Immature natural killer cell (primary cell): ENCODE measurements at regions not wholly inside any gene's neighbourhood (a gene's known extent, or its start where the extent isn't known, plus 50 kb on each side); places are given as distances from the start of the nearest gene placed in this dataset.

ENCODE experiments used
- DNase-seq, 3 donors: peaks; one replicate each; pipeline ENCODE4 v3.0.0; 2022; ENCODE audit warnings: mixed read lengths in 1 of 3
- H3K27ac Mint-ChIP-seq, 6 donors: one replicate each; pipeline ENCODE4 v1.8.0; 2020; ENCODE audit warnings: mixed read lengths in 6 of 6, mild to moderate bottlenecking in 5 of 6, inconsistent platforms in 4 of 6, moderate library complexity in 3 of 6
- H3K27me3 Mint-ChIP-seq, 3 donors: one replicate each; pipeline ENCODE4 v1.8.0; 2020 to 2021; ENCODE audit warnings: low read depth in 3 of 3, mild to moderate bottlenecking in 3 of 3, mixed read lengths in 3 of 3, moderate library complexity in 3 of 3, inconsistent platforms in 1 of 3
- H3K36me3 Mint-ChIP-seq, 3 donors: one replicate each; pipeline ENCODE4 v1.8.0; 2020; ENCODE audit warnings: mixed read lengths in 3 of 3, inconsistent platforms in 2 of 3, mild to moderate bottlenecking in 2 of 3
- H3K4me1 Mint-ChIP-seq, 2 donors: one replicate each; pipeline ENCODE4 v1.8.0; 2020; ENCODE audit warnings: inconsistent platforms in 2 of 2, mild to moderate bottlenecking in 2 of 2, mixed read lengths in 2 of 2, moderate library complexity in 1 of 2
- H3K4me3 Mint-ChIP-seq, 5 donors: one replicate each; pipeline ENCODE4 v1.8.0; 2020; ENCODE audit warnings: mild to moderate bottlenecking in 5 of 5, mixed read lengths in 5 of 5, inconsistent platforms in 3 of 5, moderate library complexity in 3 of 5
- H3K9me3 Mint-ChIP-seq, 6 donors: one replicate each; pipeline ENCODE4 v1.8.0; 2020; ENCODE audit warnings: mild to moderate bottlenecking in 6 of 6, mixed read lengths in 6 of 6, inconsistent platforms in 4 of 6, moderate library complexity in 3 of 6

DNA sequence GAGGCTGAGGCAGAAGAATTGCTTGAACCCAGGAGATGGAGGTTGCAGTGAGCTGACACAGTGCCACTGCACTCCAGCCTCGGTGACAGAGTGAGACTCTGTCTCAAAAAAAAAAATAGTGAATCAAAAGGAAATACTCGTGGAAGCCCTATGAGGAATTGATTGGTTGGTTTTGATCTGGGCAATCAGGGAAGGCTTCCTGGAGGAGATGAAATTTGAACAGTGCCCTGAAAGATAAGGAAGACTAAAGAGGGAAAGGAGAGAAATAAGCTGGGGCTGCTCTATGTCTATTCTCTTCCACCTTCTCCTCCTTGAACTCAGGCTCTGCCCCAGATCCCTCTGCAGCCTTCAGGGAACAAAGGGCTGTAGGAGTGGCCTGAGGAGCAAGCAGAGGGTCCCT lies 54.1 kb downstream of the IRF2BPL start:
- Mint-ChIP-seq H3K9me3 (no peaks in the 10 kb centered on the region), H3K4me3 (no peak overlapping the region), H3K36me3 (no peaks in the 10 kb centered on the region), H3K27me3 (peaks cover under 1 to 3% (median 3%) of the 10 kb centered on the region in 3 donors), H3K27ac (peak overlapping the region in 2 of 6 donors; percentile 49 to 53), H3K4me1 (peaks cover 11% of the 10 kb centered on the region in 2 donors)
- DNase-seq: no peak

DNA sequence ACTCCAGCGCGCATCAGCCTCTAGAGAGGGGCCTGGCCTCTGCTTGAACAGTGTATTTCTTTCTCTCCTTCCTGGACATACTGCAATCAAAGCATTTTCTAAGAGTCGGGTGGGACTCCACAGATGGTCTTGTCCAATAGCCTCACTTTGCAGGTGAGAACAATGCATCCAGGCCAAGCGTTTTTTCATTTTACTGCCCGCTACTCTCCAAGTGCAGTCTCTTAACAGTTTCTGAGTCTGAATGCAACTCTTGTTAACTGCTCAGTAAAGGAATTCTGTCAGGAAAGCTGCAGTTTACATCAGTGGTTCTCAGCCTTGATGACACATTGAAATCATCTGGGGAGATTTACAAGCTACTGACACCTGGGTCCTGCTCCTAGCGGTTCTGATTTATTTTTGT lies 57.0 kb downstream of the IRF2BPL start:
- Mint-ChIP-seq H3K4me1 (peaks cover 5 to 12% of the 10 kb centered on the region in 2 donors), H3K4me3 (no peak overlapping the region), H3K9me3 (no peaks in the 10 kb centered on the region), H3K27ac (no peak overlapping the region), H3K27me3 (peaks cover 3 to 7% (median 5%) of the 10 kb centered on the region in 3 donors), H3K36me3 (no peaks in the 10 kb centered on the region)
- no peak for DNase-seq

DNA sequence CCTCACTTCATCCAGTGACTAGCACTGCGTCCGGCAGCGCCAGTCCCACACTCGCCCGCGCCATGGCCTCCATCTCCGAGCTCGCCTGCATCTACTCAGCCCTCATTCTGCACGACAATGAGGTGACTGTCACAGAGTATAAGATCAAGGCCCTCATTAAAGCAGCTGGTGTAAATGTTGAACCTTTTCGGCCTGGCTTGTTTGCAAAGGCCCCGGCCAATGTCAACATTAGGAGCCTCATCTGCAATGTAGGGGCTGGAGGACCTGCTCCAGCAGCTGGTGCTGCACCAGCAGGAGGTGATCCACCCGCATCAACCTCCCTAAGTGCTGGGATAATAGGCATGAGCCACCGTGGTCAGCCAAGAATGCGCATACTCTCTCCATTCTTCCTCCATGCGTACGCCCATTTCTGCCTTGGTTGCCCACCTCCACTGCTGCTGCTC lies 59.9 kb downstream of the IRF2BPL start:
- Mint-ChIP-seq H3K36me3 (no peaks in the 10 kb centered on the region), H3K4me3 (no peak overlapping the region), H3K27me3 (peaks cover 5 to 13% (median 10%) of the 10 kb centered on the region in 3 donors), H3K4me1 (peaks cover 27 to 35% of the 10 kb centered on the region in 2 donors), H3K9me3 (no peaks in the 10 kb centered on the region), H3K27ac (no peak overlapping the region)
- DNase-seq: no peak

DNA sequence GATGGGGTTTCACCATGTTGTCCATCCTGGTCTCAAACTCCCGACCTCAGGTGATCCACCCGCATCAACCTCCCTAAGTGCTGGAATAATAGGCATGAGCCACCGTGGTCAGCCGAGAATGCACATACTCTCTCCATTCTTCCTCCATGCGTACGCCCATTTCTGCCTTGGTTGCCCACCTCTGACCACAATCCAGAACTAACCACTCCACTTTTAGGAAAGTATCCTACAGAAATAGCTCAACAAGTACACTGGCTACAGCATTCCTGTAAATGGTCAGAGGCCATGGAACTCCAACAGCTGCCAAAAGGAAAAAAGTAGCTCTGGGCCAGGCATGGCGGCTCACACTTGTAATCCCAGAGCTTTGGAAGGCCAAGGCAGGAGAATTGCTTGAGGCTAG lies 60.7 kb downstream of the IRF2BPL start:
- Mint-ChIP-seq H3K9me3 (no peaks in the 10 kb centered on the region), H3K4me1 (peaks cover 35 to 43% of the 10 kb centered on the region in 2 donors), H3K4me3 (no peak overlapping the region), H3K27me3 (peaks cover 5 to 14% (median 10%) of the 10 kb centered on the region in 3 donors), H3K36me3 (no peaks in the 10 kb centered on the region), H3K27ac (no peak overlapping the region)
- no peak for DNase-seq

DNA sequence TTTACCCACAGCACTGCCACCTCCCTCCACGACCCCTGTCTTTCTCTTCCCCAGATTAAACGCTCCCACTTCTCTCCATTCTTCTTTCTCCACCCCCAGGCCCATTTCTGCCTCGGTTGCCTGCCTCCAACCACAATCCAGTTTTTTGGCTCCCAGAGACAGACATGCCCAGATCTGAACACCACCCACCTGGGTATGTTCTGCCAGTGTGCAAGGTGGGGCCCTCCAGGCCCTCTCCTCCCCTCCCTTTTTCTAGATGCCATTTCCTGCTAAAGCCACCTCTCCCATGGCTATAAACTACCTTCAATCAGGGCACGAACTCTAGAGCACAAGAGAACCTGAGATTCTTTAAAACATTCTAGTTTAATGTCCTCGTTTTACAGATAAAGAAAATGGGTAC lies 63.3 kb downstream of the IRF2BPL start:
- Mint-ChIP-seq H3K9me3 (no peaks in the 10 kb centered on the region), H3K4me1 (peaks cover 61 to 69% of the 10 kb centered on the region in 2 donors), H3K27me3 (peaks cover 16 to 35% (median 23%) of the 10 kb centered on the region in 3 donors), H3K27ac (peak overlapping the region in 5 of 6 donors; percentile 15 to 75 (median 55)), H3K4me3 (peak overlapping the region; percentile 53 to 58 (median 54)), H3K36me3 (no peaks in the 10 kb centered on the region)
- DNase-seq: no peak

DNA sequence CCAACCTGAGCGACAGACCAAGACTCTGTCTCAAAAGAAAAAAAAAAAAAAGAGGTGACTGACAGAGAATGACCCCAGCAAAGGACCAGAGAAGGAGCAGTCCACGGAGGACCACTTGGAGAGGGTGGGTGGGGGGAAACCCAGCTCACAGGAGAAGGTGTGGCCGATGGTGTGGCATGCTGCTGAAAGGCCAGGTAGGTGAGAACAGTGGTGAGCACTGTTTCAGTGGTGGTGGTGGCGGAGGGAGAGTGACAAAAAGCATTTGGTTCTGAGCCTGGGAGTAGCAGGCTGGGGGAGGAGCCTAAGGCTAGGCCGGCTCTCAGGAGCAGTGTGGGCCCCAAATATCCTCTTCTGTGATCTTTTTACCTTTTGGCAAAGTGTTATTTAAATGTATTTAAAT lies 63.8 kb downstream of the IRF2BPL start:
- DNase-seq: peak; percentile 39 to 55 (median 48)
- peaks cover 19 to 36% (median 23%) of the 10 kb centered on the region in 3 donors for H3K27me3 Mint-ChIP-seq
- no peaks in the 10 kb centered on the region for H3K36me3 Mint-ChIP-seq
- peak overlapping the region in 4 of 5 donors; percentile 7 to 40 (median 30) for H3K4me3 Mint-ChIP-seq
- peak overlapping the region in 4 of 6 donors; percentile 15 to 70 (median 44) for H3K27ac Mint-ChIP-seq
- H3K9me3 Mint-ChIP-seq: no peaks in the 10 kb centered on the region
- peaks cover 66 to 74% of the 10 kb centered on the region in 2 donors for H3K4me1 Mint-ChIP-seq

DNA sequence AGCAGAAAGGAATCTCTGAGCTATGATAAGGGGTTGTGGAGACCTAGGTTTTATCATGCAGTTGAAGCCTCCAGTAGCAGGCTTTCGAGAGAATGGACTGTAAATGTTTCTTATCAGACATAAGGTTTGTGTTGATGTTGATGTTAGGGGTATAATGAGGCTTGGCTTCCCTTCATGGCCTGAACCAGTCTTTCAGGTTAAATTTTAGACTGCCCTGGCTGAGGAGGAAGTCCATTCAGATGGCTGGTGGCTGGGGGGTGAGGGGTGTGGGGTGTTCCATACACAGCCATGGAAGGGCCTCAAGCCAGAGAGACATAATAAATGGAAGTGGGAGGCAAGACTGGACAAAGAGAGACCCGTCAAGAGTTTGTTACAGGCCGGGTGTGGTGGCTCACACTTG lies 65.1 kb downstream of the IRF2BPL start:
- H3K4me3 Mint-ChIP-seq: peak overlapping the region; percentile 21 to 84 (median 49)
- H3K27ac Mint-ChIP-seq: peak overlapping the region in 5 of 6 donors; percentile 88 to 98 (median 96)
- peaks cover 76 to 86% of the 10 kb centered on the region in 2 donors for H3K4me1 Mint-ChIP-seq
- peaks cover 16 to 36% (median 25%) of the 10 kb centered on the region in 3 donors for H3K27me3 Mint-ChIP-seq
- no peaks in the 10 kb centered on the region for H3K36me3 Mint-ChIP-seq
- DNase-seq: no peak
- H3K9me3 Mint-ChIP-seq: no peaks in the 10 kb centered on the region

DNA sequence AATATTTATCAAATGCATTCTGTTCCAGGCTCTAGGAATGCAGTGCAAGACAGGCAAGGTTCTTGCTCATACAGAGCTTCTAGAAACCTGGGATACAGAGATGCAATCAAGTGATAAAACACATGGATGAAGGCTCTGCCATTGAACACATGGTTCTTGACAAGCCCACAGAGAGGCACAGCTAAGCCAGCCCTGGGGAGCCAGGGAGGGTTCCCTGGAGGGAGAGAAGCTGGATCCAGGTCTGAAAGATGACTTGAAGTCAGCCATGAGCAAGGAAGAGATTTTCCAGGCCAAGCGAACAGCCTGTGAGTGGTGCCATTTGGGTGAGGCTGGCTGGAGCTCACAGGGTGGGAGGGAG lies 66.2 kb downstream of the IRF2BPL start:
- Mint-ChIP-seq H3K27me3 (peaks cover 13 to 41% (median 28%) of the 10 kb centered on the region in 3 donors), H3K4me1 (peaks cover 85 to 91% of the 10 kb centered on the region in 2 donors), H3K36me3 (no peaks in the 10 kb centered on the region), H3K9me3 (no peaks in the 10 kb centered on the region), H3K4me3 (peak overlapping the region; percentile 81 to 90 (median 84)), H3K27ac (peak overlapping the region; percentile 88 to 98 (median 96))
- DNase-seq: no peak

DNA sequence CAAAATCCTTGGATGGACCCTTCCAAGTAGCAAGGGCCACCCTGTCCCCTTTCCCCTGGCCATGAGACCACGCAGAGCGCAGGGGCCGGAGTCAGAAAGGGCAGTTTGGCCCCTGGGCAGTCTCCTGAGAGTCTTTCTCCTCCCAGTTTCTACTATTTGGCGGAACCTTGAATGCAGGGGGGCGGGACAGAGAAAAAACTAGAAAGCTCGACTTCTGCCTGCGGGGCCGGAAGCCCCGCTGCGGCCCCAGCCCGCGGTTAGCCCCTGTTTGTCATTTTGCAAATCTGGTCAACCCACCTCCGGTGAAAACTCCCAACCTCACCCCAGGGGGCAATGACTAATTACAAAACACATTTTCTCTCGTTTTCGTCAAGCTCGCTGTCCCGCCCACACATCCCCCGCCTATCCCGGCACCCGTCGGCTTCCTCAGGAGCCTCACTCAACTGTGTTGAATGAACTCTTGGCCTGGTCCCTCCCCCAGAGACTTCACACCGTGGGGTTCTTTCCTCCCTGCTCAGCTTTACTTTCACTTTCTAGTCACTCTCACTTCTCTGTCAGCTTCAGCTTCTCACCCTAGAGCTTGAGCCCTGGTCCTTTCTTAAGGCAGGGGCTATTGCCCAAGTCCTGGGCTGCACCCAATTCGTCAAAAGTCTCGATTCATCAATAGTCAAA lies 66.7 kb downstream of the IRF2BPL start:
- H3K4me3 Mint-ChIP-seq: peak overlapping the region; percentile 81 to 90 (median 84)
- H3K36me3 Mint-ChIP-seq: no peaks in the 10 kb centered on the region
- DNase-seq: peak; percentile 98 to 99 (median 98)
- H3K9me3 Mint-ChIP-seq: no peaks in the 10 kb centered on the region
- peak overlapping the region; percentile 88 to 98 (median 96) for H3K27ac Mint-ChIP-seq
- peaks cover 87 to 92% of the 10 kb centered on the region in 2 donors for H3K4me1 Mint-ChIP-seq
- peaks cover 15 to 42% (median 30%) of the 10 kb centered on the region in 3 donors for H3K27me3 Mint-ChIP-seq

DNA sequence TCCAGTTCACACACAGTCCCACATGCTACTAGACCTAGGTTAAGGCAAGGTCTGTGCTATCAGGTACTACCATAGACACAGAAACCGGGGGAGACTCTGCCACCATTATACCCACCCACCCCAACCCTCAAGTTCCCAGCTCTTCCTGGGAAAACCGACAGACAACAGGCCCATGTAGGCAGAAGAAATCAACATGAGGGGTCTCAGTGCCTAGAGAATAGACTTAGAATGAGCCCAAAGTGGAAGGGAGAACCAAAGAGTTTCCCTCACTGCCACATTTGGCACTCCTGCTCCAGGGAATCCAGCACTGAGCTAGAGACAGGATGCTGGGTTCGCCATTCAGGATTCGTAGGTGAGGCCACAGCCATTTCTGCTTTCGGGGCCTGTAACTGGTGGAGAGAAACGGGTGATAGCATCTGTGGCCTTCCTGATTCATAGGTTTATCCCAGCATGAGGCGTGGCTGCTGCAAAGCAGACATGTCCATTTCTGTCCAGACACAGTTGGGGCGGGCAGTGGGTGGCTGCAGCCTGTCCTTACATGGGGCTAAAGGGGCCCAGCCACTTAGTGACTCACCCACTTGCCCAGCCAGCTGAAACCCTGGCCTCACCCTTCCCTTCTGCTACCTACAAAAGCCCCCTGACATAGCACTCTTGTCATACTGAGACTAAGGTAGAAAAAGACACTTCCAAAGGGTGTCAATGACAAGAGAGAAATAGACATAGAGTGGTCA lies 69.4 kb downstream of the IRF2BPL start:
- DNase-seq: peak in 2 of 3 donors; percentile 29 to 31
- Mint-ChIP-seq H3K4me3 (peak overlapping the region in 2 of 5 donors; percentile 27 to 40), H3K27me3 (peaks cover 18 to 49% (median 29%) of the 10 kb centered on the region in 3 donors), H3K36me3 (no peaks in the 10 kb centered on the region), H3K4me1 (peaks cover 88 to 97% of the 10 kb centered on the region in 2 donors), H3K27ac (peak overlapping the region; percentile 95 to 99 (median 98)), H3K9me3 (no peaks in the 10 kb centered on the region)

DNA sequence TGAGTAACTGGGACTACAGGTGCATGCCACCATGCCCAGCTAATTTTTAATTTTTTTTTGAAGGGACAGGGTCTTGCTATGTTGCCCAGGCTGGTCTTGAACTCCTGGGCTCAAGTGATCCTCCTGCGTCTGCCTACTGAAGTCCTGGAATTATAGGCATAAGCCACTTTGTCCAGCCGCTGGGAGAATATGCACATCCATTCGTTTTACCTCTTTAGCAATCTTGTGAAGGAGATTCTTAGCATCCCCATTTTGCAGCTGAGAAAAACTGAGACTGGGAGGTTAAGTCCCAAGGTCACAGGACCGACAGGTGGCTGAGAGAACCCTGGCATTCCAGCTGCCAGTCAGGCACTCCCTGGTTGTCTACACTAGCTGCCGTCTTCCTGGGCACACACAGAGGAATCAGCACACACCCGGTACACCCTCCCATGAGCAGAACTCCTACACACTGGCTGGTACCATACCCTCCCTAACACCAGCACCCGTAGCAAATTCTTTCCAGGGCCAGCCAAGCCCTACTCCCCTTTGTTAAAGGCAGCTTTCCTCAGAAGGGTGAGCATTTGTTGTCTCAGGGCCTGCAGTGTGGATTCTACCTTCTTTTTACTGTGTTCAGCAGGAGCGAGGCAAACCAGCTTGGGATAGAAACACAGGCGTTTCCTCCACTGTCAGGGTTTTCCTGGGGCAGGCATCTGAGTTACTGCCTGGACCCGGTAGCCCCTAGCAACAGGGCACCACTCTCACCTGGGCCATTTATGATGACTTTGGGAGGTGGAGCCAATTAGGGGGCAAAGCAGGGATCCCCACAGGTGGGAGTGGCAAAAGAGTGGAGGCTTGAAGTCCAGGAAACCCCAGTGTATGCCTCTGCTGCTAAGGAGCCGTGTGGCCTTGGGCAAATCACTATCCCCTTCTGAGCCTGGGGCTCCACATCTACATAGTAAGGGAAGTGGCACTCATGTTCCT lies 70.2 kb downstream of the IRF2BPL start:
- no peaks in the 10 kb centered on the region for H3K9me3 Mint-ChIP-seq
- H3K27ac Mint-ChIP-seq: peak overlapping the region; percentile 95 to 99 (median 98)
- H3K4me3 Mint-ChIP-seq: peak overlapping the region; percentile 78 to 83 (median 81)
- H3K27me3 Mint-ChIP-seq: peaks cover 18 to 51% (median 26%) of the 10 kb centered on the region in 3 donors
- H3K4me1 Mint-ChIP-seq: peaks cover 86 to 95% of the 10 kb centered on the region in 2 donors
- DNase-seq: no peak
- no peaks in the 10 kb centered on the region for H3K36me3 Mint-ChIP-seq

DNA sequence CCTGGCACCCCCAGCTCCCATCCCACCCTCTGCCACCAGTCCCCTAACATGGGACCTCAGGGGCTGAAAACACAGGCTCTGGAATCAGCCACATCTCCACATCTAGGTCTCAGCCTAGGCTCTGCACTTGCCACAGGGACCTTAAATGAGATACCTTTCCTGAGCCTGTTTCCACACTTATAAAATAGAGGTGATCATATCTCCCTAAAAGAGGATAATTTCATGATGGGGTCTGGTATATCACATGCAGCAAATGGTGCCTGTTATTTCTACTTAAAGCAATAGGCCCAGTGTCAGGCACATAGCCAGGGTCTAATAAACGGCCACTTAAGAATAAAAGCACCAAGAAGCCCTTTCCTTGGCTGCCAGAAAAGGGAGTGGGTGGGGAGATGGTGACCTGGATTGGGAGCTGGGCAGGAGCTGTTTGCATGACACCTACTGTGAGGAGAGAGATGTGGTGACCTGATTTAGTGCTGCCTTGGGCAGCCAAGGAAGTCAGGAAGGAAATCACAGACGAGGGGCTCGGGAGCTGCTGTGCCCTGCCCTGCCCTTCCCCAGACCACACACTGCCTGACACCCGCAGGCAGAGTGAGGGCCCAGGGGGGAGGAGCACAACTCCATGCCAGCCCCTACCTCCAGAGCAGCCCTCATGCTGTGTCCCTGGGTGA lies 71.2 kb downstream of the IRF2BPL start:
- no peaks in the 10 kb centered on the region for H3K36me3 Mint-ChIP-seq
- peak overlapping the region; percentile 95 to 99 (median 98) for H3K27ac Mint-ChIP-seq
- H3K27me3 Mint-ChIP-seq: peaks cover 17 to 45% (median 23%) of the 10 kb centered on the region in 3 donors
- H3K4me3 Mint-ChIP-seq: peak overlapping the region; percentile 78 to 83 (median 81)
- H3K4me1 Mint-ChIP-seq: peaks cover 81 to 86% of the 10 kb centered on the region in 2 donors
- peak; percentile 57 to 62 (median 57) for DNase-seq
- no peaks in the 10 kb centered on the region for H3K9me3 Mint-ChIP-seq
